Calu3 (cell line): ENCODE measurements at regions not wholly inside any gene's neighbourhood (a gene's known extent, or its start where the extent isn't known, plus 50 kb on each side); places are given as distances from the start of the nearest gene placed in this dataset.

Experiments used
- BruUV-seq: library from RNA; stranded (reverse); fragments of 400-500 nt; replicated peaks from 2 replicates; lab custom pipeline; 2021; lab: Mats Ljungman, UMichigan
- CTCF ChIA-PET: fragments of 300-600 bp; sonication (Branson Sonifier 250); formaldehyde crosslinking; loops from one replicate; lab custom pipeline; 2022; ENCODE audit warnings: antibody characterized with exemption; lab: Charles Lee
- DNase-seq: peaks from one replicate; pipeline ENCODE4 v3.0.0; 2022
- H3K27ac Mint-ChIP-seq: one replicate; pipeline ENCODE4 v1.8.0; 2022; ENCODE audit warnings: mixed read lengths; ENCODE audit not compliant: unreplicated experiment
- H3K27me3 Mint-ChIP-seq: one replicate; pipeline ENCODE4 v1.8.0; 2022; ENCODE audit warnings: mixed read lengths; ENCODE audit not compliant: unreplicated experiment
- H3K36me3 Mint-ChIP-seq: one replicate; pipeline ENCODE4 v1.8.0; 2022; ENCODE audit warnings: mild to moderate bottlenecking, moderate library complexity, mixed read lengths; ENCODE audit not compliant: insufficient read depth, unreplicated experiment
- H3K4me1 Mint-ChIP-seq: one replicate; pipeline ENCODE4 v1.8.0; 2022; ENCODE audit warnings: mild to moderate bottlenecking, low read depth, mixed read lengths; ENCODE audit not compliant: unreplicated experiment
- H3K4me3 Mint-ChIP-seq: one replicate; pipeline ENCODE4 v1.8.0; 2022; ENCODE audit warnings: mild to moderate bottlenecking, low read depth, moderate library complexity, mixed read lengths; ENCODE audit not compliant: unreplicated experiment
- H3K9me3 Mint-ChIP-seq: one replicate; pipeline ENCODE4 v1.8.0; 2022; ENCODE audit warnings: low read depth, mixed read lengths; ENCODE audit not compliant: unreplicated experiment
- CTCF ChIP-seq: fragments of 200-600 bp; IDR thresholded peaks from one replicate; pipeline ENCODE4 v1.8.0; 2022; ENCODE audit warnings: antibody characterized with exemption; ENCODE audit not compliant: unreplicated experiment
- intact Hi-C: fragments of 100-400 bp; cut with micrococcal nuclease; formaldehyde crosslinking; loops from one replicate; pipeline ENCODE4 v1.10.0; 2022; ENCODE audit not compliant: unreplicated experiment

GRCh38 chr4:176425035-176425434 is 105.3 kb downstream of the SPCS3 start:
- Mint-ChIP-seq H3K4me1 (no peaks in the 10 kb centered on the region), H3K36me3 (no peaks in the 10 kb centered on the region), H3K27me3 (no peaks in the 10 kb centered on the region), H3K9me3 (no peaks in the 10 kb centered on the region), H3K4me3 (no peak overlapping the region), H3K27ac (no peak overlapping the region)
- no peak for TF ChIP-seq CTCF
- no TSS peak for BruUV-seq
- intact Hi-C loops, result no loop called here
- DNase-seq, result no peak
- CTCF ChIA-PET, result no interaction called here

- no peak for DNase-seq
- no peaks in the 10 kb centered on the region for H3K36me3 Mint-ChIP-seq
- H3K27ac Mint-ChIP-seq, result no peak overlapping the region
- no peaks in the 10 kb centered on the region for H3K9me3 Mint-ChIP-seq
- no TSS peak for BruUV-seq
- no peak overlapping the region for H3K4me3 Mint-ChIP-seq
- no peaks in the 10 kb centered on the region for H3K27me3 Mint-ChIP-seq
- no peak for TF ChIP-seq CTCF
- intact Hi-C loops, result no loop called here
- CTCF ChIA-PET, result no interaction called here
- peaks cover 9% of the 10 kb centered on the region for H3K4me1 Mint-ChIP-seq
These were observed 113.2 kb downstream of the SPCS3 start for GRCh38 chr4:176432811-176433540.

- Mint-ChIP-seq H3K9me3 (no peaks in the 10 kb centered on the region), H3K4me1 (peaks cover 9% of the 10 kb centered on the region), H3K27ac (no peak overlapping the region), H3K36me3 (no peaks in the 10 kb centered on the region), H3K27me3 (no peaks in the 10 kb centered on the region), H3K4me3 (no peak overlapping the region)
- no TSS peak for BruUV-seq
- CTCF ChIA-PET, result no interaction called here
- intact Hi-C loops, result no loop called here
- TF ChIP-seq CTCF, result no peak
- DNase-seq, result no peak
These were observed 114.2 kb downstream of the SPCS3 start for GRCh38 chr4:176433983-176434382.

- CTCF ChIA-PET, result interaction anchor here (0.9 kb wide), 1 partner anchor 45 kb away, joined by 3 read pairs; no protein-coding TSS in a partner anchor
- DNase-seq, result no peak
- intact Hi-C loops, result no loop called here
- Mint-ChIP-seq H3K36me3 (no peaks in the 10 kb centered on the region), H3K27ac (no peak overlapping the region), H3K4me3 (no peak overlapping the region), H3K27me3 (no peaks in the 10 kb centered on the region), H3K4me1 (peaks cover 9% of the 10 kb centered on the region), H3K9me3 (no peaks in the 10 kb centered on the region)
- TF ChIP-seq CTCF, result no peak
- BruUV-seq, result no TSS peak
These were observed 116.1 kb downstream of the SPCS3 start for GRCh38 chr4:176435901-176436292.
